ENCODE measurements at regions not wholly inside any gene's neighbourhood (a gene's known extent, or its start where the extent isn't known, plus 50 kb on each side); places are given as distances from the start of the nearest gene placed in this dataset.

DNA sequence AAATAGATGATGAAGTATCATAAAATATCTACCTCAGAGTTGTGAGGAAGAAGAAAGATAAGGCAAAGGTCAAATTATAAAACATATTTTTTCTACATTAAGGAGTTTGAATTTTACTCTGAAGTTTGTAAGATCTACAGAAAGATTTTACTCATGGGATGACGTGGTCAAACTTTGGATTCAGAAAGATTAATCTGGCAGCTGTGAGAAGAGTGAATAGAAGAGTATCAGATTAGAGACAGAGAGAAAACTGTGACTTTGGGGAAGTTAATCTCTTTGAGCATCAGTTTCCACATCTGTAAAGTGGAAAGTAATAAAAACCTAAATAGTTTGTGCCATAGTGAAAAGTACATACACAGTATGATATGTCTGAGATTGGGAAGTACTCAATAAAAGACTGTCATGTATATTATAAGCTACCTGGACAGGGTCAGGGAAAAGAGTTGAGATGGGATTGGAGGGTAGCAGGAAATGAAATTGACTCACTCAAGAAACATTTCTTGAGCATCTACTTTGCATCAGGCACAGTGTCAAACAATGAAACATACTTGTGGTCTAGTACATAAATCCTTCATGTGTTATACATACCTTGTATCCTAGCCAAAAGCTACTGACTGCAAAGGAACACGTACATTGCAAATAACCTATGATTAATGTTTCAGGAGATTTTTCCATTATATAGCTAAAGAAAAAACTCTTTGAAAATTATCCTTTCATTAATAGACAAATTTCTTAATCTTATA is 222.1 kb downstream of the TMEM200A start:
- intact Hi-C loops (cut with DNase I): no loop called here
- WGBS: 57% methylated on average over 2 of the region's 2 CpGs

DNA sequence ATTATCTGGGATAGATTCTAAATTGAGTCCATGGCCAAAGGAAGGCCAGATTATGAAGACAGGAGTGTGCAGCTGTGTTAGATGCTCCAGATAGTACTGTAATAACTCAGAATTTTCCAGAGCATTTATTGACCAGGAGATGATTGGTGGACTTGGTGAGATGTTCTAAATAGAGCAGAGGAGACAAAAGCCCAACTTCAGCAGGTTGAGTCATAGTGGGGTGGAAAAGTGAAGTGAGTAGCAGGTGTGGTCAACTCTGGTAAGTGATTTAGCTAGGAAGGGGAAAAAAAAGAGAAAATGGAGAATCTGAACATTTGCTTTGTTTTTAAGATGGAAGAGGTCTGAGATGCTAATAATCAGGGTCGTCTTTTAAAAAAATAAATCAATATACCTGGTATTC is 227.4 kb downstream of the TMEM200A start:
- WGBS: 93% methylated on average over 1 of the region's 1 CpG
- intact Hi-C loops (cut with DNase I): no loop called here
- no peaks in the 10 kb centered on the region for H3K27me3 ChIP-seq (replicated peaks; ENCODE audit: insufficient read depth)
- no peak for DNase-seq (ENCODE audit: low spot score)
- TF ChIP-seq, protein P1, sequence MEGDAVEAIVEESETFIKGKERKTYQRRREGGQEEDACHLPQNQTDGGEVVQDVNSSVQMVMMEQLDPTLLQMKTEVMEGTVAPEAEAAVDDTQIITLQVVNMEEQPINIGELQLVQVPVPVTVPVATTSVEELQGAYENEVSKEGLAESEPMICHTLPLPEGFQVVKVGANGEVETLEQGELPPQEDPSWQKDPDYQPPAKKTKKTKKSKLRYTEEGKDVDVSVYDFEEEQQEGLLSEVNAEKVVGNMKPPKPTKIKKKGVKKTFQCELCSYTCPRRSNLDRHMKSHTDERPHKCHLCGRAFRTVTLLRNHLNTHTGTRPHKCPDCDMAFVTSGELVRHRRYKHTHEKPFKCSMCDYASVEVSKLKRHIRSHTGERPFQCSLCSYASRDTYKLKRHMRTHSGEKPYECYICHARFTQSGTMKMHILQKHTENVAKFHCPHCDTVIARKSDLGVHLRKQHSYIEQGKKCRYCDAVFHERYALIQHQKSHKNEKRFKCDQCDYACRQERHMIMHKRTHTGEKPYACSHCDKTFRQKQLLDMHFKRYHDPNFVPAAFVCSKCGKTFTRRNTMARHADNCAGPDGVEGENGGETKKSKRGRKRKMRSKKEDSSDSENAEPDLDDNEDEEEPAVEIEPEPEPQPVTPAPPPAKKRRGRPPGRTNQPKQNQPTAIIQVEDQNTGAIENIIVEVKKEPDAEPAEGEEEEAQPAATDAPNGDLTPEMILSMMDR (IDR thresholded peaks at IDR 0.05): no peak
- TF ChIP-seq POLR2A (IDR thresholded peaks at IDR 0.05): no peak
- TF ChIP-seq POLR2AphosphoS5 (IDR thresholded peaks at IDR 0.05): no peak
- no peaks in the 10 kb centered on the region for H3K36me3 ChIP-seq
- no peak overlapping the region for H3K4me3 ChIP-seq
- H3K9me3 ChIP-seq: no peaks in the 10 kb centered on the region
- H3K27ac ChIP-seq: no peak overlapping the region
- no peaks in the 10 kb centered on the region for H3K4me1 ChIP-seq (replicated peaks)

More for the DNA sequence above, 222.1 kb downstream of the TMEM200A start:
- no peak overlapping the region for H3K27ac ChIP-seq
- no peak for DNase-seq (ENCODE audit: low spot score)
- H3K27me3 ChIP-seq (replicated peaks; ENCODE audit: insufficient read depth): no peaks in the 10 kb centered on the region
- no peak overlapping the region for H3K4me3 ChIP-seq
- no peaks in the 10 kb centered on the region for H3K36me3 ChIP-seq
- no peaks in the 10 kb centered on the region for H3K9me3 ChIP-seq
- TF ChIP-seq, protein P1 (IDR thresholded peaks at IDR 0.05): no peak
- TF ChIP-seq POLR2AphosphoS5 (IDR thresholded peaks at IDR 0.05) (no peak), POLR2A (IDR thresholded peaks at IDR 0.05) (no peak)
- no peaks in the 10 kb centered on the region for H3K4me1 ChIP-seq (replicated peaks)

DNA sequence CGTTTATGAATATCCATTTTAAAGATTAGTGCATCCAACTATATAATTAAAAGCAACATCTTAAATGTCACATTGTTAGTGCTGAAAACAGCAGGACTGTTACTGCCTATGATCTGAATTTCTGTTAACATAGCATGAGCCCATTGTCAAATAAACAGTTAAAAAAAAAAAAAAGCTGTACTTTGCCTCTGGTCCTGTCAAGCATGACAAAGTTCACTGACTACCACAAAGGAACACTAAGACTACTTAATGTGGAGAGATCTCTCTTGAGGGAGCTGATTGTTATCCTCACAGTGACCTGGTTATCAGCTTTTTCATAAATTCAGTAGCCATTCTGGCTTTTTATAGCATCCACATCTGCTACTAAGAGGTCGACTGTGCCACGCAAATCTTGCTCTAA is 228.1 kb downstream of the TMEM200A start:
- DNase-seq (ENCODE audit: low spot score): no peak
- intact Hi-C loops (cut with DNase I): no loop called here
- TF ChIP-seq POLR2A (IDR thresholded peaks at IDR 0.05): no peak
- TF ChIP-seq, protein P1 (IDR thresholded peaks at IDR 0.05): no peak
- no peak for TF ChIP-seq POLR2AphosphoS5 (IDR thresholded peaks at IDR 0.05)
- H3K36me3 ChIP-seq: no peaks in the 10 kb centered on the region
- no peak overlapping the region for H3K4me3 ChIP-seq
- 58% methylated on average over 3 of the region's 3 CpGs for WGBS
- H3K4me1 ChIP-seq (replicated peaks): no peaks in the 10 kb centered on the region
- H3K9me3 ChIP-seq: no peaks in the 10 kb centered on the region
- H3K27ac ChIP-seq: no peak overlapping the region
- no peaks in the 10 kb centered on the region for H3K27me3 ChIP-seq (replicated peaks; ENCODE audit: insufficient read depth)

DNA sequence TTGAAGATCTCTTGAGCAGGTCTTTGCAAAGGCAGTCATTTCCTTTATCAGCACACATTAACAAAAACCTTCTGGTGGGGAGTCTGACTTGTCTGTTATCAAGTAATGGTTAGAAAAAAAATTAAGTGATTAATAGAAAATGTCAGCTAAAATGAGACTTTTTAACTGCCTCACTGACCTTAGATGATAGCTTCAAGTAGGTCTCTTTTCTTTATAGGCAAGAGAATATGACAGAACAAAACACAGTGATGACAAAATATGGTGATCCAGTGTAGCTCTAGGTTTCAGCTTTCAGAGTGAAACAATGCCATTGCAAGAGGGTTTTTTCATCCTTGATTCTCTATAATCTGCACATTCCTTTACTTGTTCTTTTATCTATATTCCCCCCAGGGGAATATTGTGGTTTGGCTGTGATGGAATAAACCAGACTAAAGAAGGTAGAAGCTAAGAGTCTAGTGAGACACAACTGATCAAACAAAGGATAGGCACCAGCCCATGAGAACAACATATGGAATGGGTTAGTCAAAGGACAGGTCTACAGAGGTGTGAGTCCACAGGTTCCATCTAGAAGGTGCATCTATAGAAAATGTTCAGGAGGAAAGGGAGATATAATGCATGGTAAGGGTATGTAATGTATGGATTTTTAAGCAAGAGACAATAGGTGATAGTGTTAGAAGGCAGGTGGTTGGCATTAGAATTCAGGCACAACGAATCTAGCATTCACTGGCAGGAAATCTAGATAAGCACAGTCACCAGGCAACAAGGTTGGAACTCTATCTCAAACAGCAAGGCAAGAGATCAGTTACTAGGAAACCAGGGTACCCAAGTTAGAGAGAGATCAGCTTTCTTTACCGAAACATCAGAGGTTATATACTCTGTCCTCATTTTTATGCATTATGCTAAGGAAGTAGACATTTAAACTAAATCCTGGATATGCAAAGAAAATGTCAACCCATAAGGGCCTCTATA is 228.9 kb upstream of the SMLR1 start:
- Histone ChIP-seq H3K27me3 (replicated peaks; ENCODE audit: insufficient read depth) (no peaks in the 10 kb centered on the region), H3K4me3 (no peak overlapping the region), H3K4me1 (replicated peaks) (no peaks in the 10 kb centered on the region), H3K9me3 (no peaks in the 10 kb centered on the region), H3K27ac (no peak overlapping the region), H3K36me3 (no peaks in the 10 kb centered on the region)
- intact Hi-C loops (cut with DNase I): no loop called here
- TF ChIP-seq POLR2AphosphoS5 (IDR thresholded peaks at IDR 0.05) (no peak), POLR2A (IDR thresholded peaks at IDR 0.05) (no peak)
- TF ChIP-seq, protein P1 (IDR thresholded peaks at IDR 0.05): no peak
- no peak for DNase-seq (ENCODE audit: low spot score)
- 71% methylated on average over 2 of the region's 2 CpGs for WGBS

All from prostate gland (tissue), 2 donors.